Activated CD8-positive, alpha-beta T cell treated with anti-CD3 and anti-CD28 coated beads for 36 hours (primary cell): ENCODE measurements at regions not wholly inside any gene's neighbourhood (a gene's known extent, or its start where the extent isn't known, plus 50 kb on each side); places are given as distances from the start of the nearest gene placed in this dataset.

Source experiments
- ATAC-seq: fragments of 200-7000 bp; cut with Tn5 transposase; one replicate; pipeline ENCODE4 v1.10.0; 2021; ENCODE audit warnings: mild to moderate bottlenecking, moderate library complexity
- CTCF ChIA-PET: fragments of 350-600 bp; sonication (Branson Sonifier 250); formaldehyde crosslinking; loops from one replicate; lab custom pipeline; 2021; ENCODE audit warnings: antibody characterized with exemption; lab: Charles Lee
- POLR2A ChIA-PET: fragments of 350-600 bp; sonication (Branson Sonifier 250); formaldehyde crosslinking; loops from one replicate; lab custom pipeline; 2021; ENCODE audit warnings: antibody characterized with exemption; lab: Charles Lee
- DNase-seq: peaks from one replicate; pipeline ENCODE4 v3.0.0-alpha.2; 2020
- H3K27ac Mint-ChIP-seq: one replicate; pipeline ENCODE4 v1.8.0; 2021; ENCODE audit warnings: mild to moderate bottlenecking, mixed read lengths
- H3K27me3 Mint-ChIP-seq: one replicate; pipeline ENCODE4 v1.8.0; 2021; ENCODE audit warnings: mixed read lengths
- H3K36me3 Mint-ChIP-seq: one replicate; pipeline ENCODE4 v1.8.0; 2021; ENCODE audit warnings: low read depth, mixed read lengths
- H3K4me1 Mint-ChIP-seq: one replicate; pipeline ENCODE4 v1.8.0; 2021; ENCODE audit warnings: low read depth, mixed read lengths
- H3K4me3 Mint-ChIP-seq: one replicate; pipeline ENCODE4 v1.8.0; 2021; ENCODE audit warnings: mild to moderate bottlenecking, moderate library complexity, mixed read lengths
- H3K9me3 Mint-ChIP-seq: one replicate; pipeline ENCODE4 v1.8.0; 2021; ENCODE audit warnings: mixed read lengths
- CTCF ChIP-seq: fragments of 200-600 bp; IDR thresholded peaks from one replicate; pipeline ENCODE4 v1.8.0; 2022; ENCODE audit warnings: antibody characterized with exemption, mild to moderate bottlenecking
- intact Hi-C: fragments of 100-400 bp; cut with micrococcal nuclease; formaldehyde crosslinking; loops from one replicate; pipeline ENCODE4 v1.10.0; 2022

GRCh38 chr4:114464726-114465272 lies 133.8 kb upstream of the UGT8 start:
- Mint-ChIP-seq H3K4me3 (no peak overlapping the region), H3K36me3 (no peaks in the 10 kb centered on the region), H3K9me3 (no peaks in the 10 kb centered on the region), H3K27ac (no peak overlapping the region), H3K27me3 (no peaks in the 10 kb centered on the region), H3K4me1 (no peaks in the 10 kb centered on the region)
- TF ChIP-seq CTCF = no peak
- no peak for ATAC-seq
- intact Hi-C loops = no loop called here
- no peak for DNase-seq
- POLR2A ChIA-PET = no interaction called here
- CTCF ChIA-PET = no interaction called here

- intact Hi-C loops = no loop called here
- ChIA-PET POLR2A (no interaction called here), CTCF (no interaction called here)
Observed at GRCh38 chr4:114465766-114466165, 132.8 kb upstream of the UGT8 start.

GRCh38 chr4:114466299-114466698 lies 132.3 kb upstream of the UGT8 start:
- ATAC-seq (no peak), DNase-seq (no peak)
- TF ChIP-seq CTCF = no peak
- no peak overlapping the region for H3K27ac Mint-ChIP-seq
- no peaks in the 10 kb centered on the region for H3K27me3 Mint-ChIP-seq
- H3K4me1 Mint-ChIP-seq = no peaks in the 10 kb centered on the region
- intact Hi-C loops = no loop called here
- no peaks in the 10 kb centered on the region for H3K9me3 Mint-ChIP-seq
- no peak overlapping the region for H3K4me3 Mint-ChIP-seq
- ChIA-PET POLR2A (no interaction called here), CTCF (no interaction called here)
- no peaks in the 10 kb centered on the region for H3K36me3 Mint-ChIP-seq

More at GRCh38 chr4:114465766-114466165, 132.8 kb upstream of the UGT8 start:
- Mint-ChIP-seq H3K27ac (no peak overlapping the region), H3K4me3 (no peak overlapping the region), H3K4me1 (no peaks in the 10 kb centered on the region), H3K27me3 (no peaks in the 10 kb centered on the region), H3K36me3 (no peaks in the 10 kb centered on the region), H3K9me3 (no peaks in the 10 kb centered on the region)
- DNase-seq (no peak), ATAC-seq (no peak)
- TF ChIP-seq CTCF = no peak

- H3K9me3 Mint-ChIP-seq = no peaks in the 10 kb centered on the region
- no peak overlapping the region for H3K4me3 Mint-ChIP-seq
- no peaks in the 10 kb centered on the region for H3K4me1 Mint-ChIP-seq
- CTCF ChIA-PET = no interaction called here
- intact Hi-C loops = no loop called here
- ATAC-seq = no peak
- POLR2A ChIA-PET = no interaction called here
- no peak for TF ChIP-seq CTCF
- H3K27ac Mint-ChIP-seq = no peak overlapping the region
- H3K27me3 Mint-ChIP-seq = no peaks in the 10 kb centered on the region
- H3K36me3 Mint-ChIP-seq = no peaks in the 10 kb centered on the region
- no peak for DNase-seq
Observed at GRCh38 chr4:114472269-114473032, 126.2 kb upstream of the UGT8 start.

- Mint-ChIP-seq H3K9me3 (no peaks in the 10 kb centered on the region), H3K4me3 (no peak overlapping the region), H3K27ac (no peak overlapping the region), H3K27me3 (no peaks in the 10 kb centered on the region), H3K36me3 (no peaks in the 10 kb centered on the region), H3K4me1 (no peaks in the 10 kb centered on the region)
- ATAC-seq = no peak
- ChIA-PET POLR2A (no interaction called here), CTCF (no interaction called here)
- intact Hi-C loops = no loop called here
- DNase-seq = no peak
- no peak for TF ChIP-seq CTCF
Observed at GRCh38 chr4:114474188-114474800, 124.3 kb upstream of the UGT8 start.
